ENCODE measurements at regions not wholly inside any gene's neighbourhood (a gene's known extent, or its start where the extent isn't known, plus 50 kb on each side); places are given as distances from the start of the nearest gene placed in this dataset.

- TF ChIP-seq EZH2 (IDR thresholded peaks at IDR 0.05; ENCODE audit: borderline replicate concordance, low read length), result no peak
- no peak for TF ChIP-seq CTCF (IDR thresholded peaks at IDR 0.05; ENCODE audit: low read length)
Observed at GRCh38 chrX:69231903-69232302, 66.7 kb upstream of the PJA1 start.
